ENCODE measurements at regions not wholly inside any gene's neighbourhood (a gene's known extent, or its start where the extent isn't known, plus 50 kb on each side); places are given as distances from the start of the nearest gene placed in this dataset.
A peak's percentile ranks its signal among the peaks of the same experiment; 100 is the strongest.

- TF ChIP-seq ZFX (IDR thresholded peaks at IDR 0.05; ENCODE audit: borderline replicate concordance) (no peak), CTCF (IDR thresholded peaks at IDR 0.05) (no peak)
- H3K27ac ChIP-seq: no peak overlapping the region
Observed at GRCh38 chr2:156890529-156891148, 366.9 kb upstream of the GALNT5 start.

GRCh38 chr2:156891609-156892008 lies 365.9 kb upstream of the GALNT5 start:
- TF ChIP-seq ZFX (IDR thresholded peaks at IDR 0.05; ENCODE audit: borderline replicate concordance) (no peak), CTCF (IDR thresholded peaks at IDR 0.05) (no peak)

GRCh38 chr2:156892467-156893281 lies 364.8 kb upstream of the GALNT5 start:
- peak overlapping the region; percentile 57 for H3K27ac ChIP-seq
- TF ChIP-seq CTCF (IDR thresholded peaks at IDR 0.05): peak; percentile 65
- no peak for TF ChIP-seq ZFX (IDR thresholded peaks at IDR 0.05; ENCODE audit: borderline replicate concordance)

More at GRCh38 chr2:156891609-156892008, 365.9 kb upstream of the GALNT5 start:
- H3K27ac ChIP-seq: no peak overlapping the region

- H3K27ac ChIP-seq: no peak overlapping the region
- TF ChIP-seq ZFX (IDR thresholded peaks at IDR 0.05; ENCODE audit: borderline replicate concordance) (no peak), CTCF (IDR thresholded peaks at IDR 0.05) (no peak)
Observed at GRCh38 chr2:156896294-156896693, 361.2 kb upstream of the GALNT5 start.

- TF ChIP-seq ZFX (IDR thresholded peaks at IDR 0.05; ENCODE audit: borderline replicate concordance) (no peak), CTCF (IDR thresholded peaks at IDR 0.05) (no peak)
- H3K27ac ChIP-seq: no peak overlapping the region
Observed at GRCh38 chr2:156897548-156897947, 360.0 kb upstream of the GALNT5 start.

GRCh38 chr2:156901373-156902031 lies 356.0 kb upstream of the GALNT5 start:
- H3K27ac ChIP-seq: no peak overlapping the region
- TF ChIP-seq CTCF (IDR thresholded peaks at IDR 0.05): no peak
- TF ChIP-seq ZFX (IDR thresholded peaks at IDR 0.05; ENCODE audit: borderline replicate concordance): no peak

All from 22Rv1 (cell line).